HepG2 (cell line): ENCODE measurements at regions not wholly inside any gene's neighbourhood (a gene's known extent, or its start where the extent isn't known, plus 50 kb on each side); places are given as distances from the start of the nearest gene placed in this dataset.

Source experiments
- ATAC-seq: fragments of 200-7000 bp; cut with Tn5 transposase; 3 replicates; pipeline ENCODE4 v1.9.1; 2020; ENCODE audit warnings: mild to moderate bottlenecking, moderate library complexity
- BruUV-seq: library from RNA; stranded (reverse); fragments of 400-500 nt; replicated peaks from 2 replicates; lab custom pipeline; 2021; lab: Mats Ljungman, UMichigan
- CTCF ChIA-PET: fragments of 300-600 bp; formaldehyde crosslinking; extraction: SDS; loops from one replicate; lab custom pipeline; 2021; ENCODE audit warnings: low total read pairs, inconsistent platforms, low intra/inter-chr PET ratio; lab: Yijun Ruan, JAX
- POLR2A ChIA-PET: fragments of 350-600 bp; sonication (Branson Sonifier 250); formaldehyde crosslinking; loops from one replicate; lab custom pipeline; 2020; ENCODE audit warnings: antibody characterized with exemption, inconsistent platforms; lab: Yijun Ruan, JAX
- DNase-seq: peaks from one replicate; pipeline ENCODE4 v3.0.0-alpha.2; 2015; ENCODE audit warnings: low spot score
- FAIRE-seq: peaks from 3 replicates; lab custom pipeline; 2011; peaks lifted over from hg19 to GRCh38; lab: Jason Lieb, UNC
- H2AFZ ChIP-seq: one replicate; pipeline ENCODE4 v1.6.1; 2011; ENCODE audit warnings: low read length, inconsistent platforms
- H3K27ac ChIP-seq: fragments of 300-600 bp; 3 replicates; pipeline ENCODE4 v1.8.0; 2011; ENCODE audit warnings: mixed run types, mild to moderate bottlenecking, mixed read lengths, low read length, inconsistent platforms; ENCODE audit not compliant: insufficient read depth; ENCODE audit errors: extremely low read length
- H3K27me3 ChIP-seq, 2 experiments: fragments of 200-600 bp in 1 of 2; 2 replicates in 1 of 2; 3 replicates in 1 of 2; pipeline versions ENCODE4 v1.6.0 to v1.8.0; 2011; ENCODE audit warnings: low read length in 2 of 2, mild to moderate bottlenecking in 2 of 2, moderate library complexity in 2 of 2, inconsistent platforms in 1 of 2; ENCODE audit not compliant: insufficient read depth in 2 of 2, control insufficient read depth in 1 of 2
- H3K36me3 ChIP-seq, 2 experiments: fragments of 200-600 bp in 1 of 2; replicated peaks in 1 of 2; 2 replicates in 1 of 2; 3 replicates in 1 of 2; pipeline versions ENCODE4 v1.5.1 to v1.8.0; 2011; ENCODE audit warnings: low read length in 2 of 2, inconsistent platforms in 1 of 2; ENCODE audit not compliant: insufficient read depth in 2 of 2, control insufficient read depth in 1 of 2
- H3K4me1 ChIP-seq: 2 replicates; pipeline ENCODE4 v1.5.1; 2012; ENCODE audit warnings: low read length, inconsistent platforms; ENCODE audit not compliant: insufficient read depth
- H3K4me2 ChIP-seq: 2 replicates; pipeline ENCODE4 v1.6.0; 2011; ENCODE audit warnings: low read depth, low read length, inconsistent platforms
- H3K4me3 ChIP-seq, 3 experiments: fragments of 200-600 bp in 1 of 3; sonication (generic), shearing (Covaris generic) in 1 of 3; replicated peaks in 1 of 3; 2 replicates each; pipeline ENCODE4 v1.5.1; 2011 to 2016; ENCODE audit warnings: low read length in 3 of 3, inconsistent platforms in 2 of 3, low read depth in 2 of 3, mild to moderate bottlenecking in 2 of 3, control low read depth in 1 of 3, mixed read lengths in 1 of 3; ENCODE audit not compliant: insufficient read depth in 1 of 3
- H3K79me2 ChIP-seq: one replicate; pipeline ENCODE4 v1.6.1; 2011; ENCODE audit warnings: low read length, inconsistent platforms; ENCODE audit not compliant: insufficient read depth
- H3K9ac ChIP-seq: 2 replicates; pipeline ENCODE4 v1.6.0; 2011; ENCODE audit warnings: mild to moderate bottlenecking, low read depth, low read length, inconsistent platforms; ENCODE audit not compliant: insufficient read depth
- H3K9me3 ChIP-seq: 2 replicates; pipeline ENCODE4 v1.5.1; 2012; ENCODE audit warnings: mild to moderate bottlenecking, low read length
- H4K20me1 ChIP-seq: 2 replicates; pipeline ENCODE4 v1.6.0; 2011; ENCODE audit warnings: inconsistent platforms, mild to moderate bottlenecking, low read length, moderate library complexity; ENCODE audit not compliant: insufficient read depth
- FOXM1 ChIP-seq: sonication (generic); formaldehyde crosslinking; IDR thresholded peaks from 2 replicates; pipeline ENCODE4 v1.5.0; 2020; ENCODE audit warnings: missing genetic modification reagents
- ISX ChIP-seq: sonication (generic); formaldehyde crosslinking; conservative IDR thresholded peaks from 2 replicates; pipeline ENCODE4 v1.5.0; 2020; ENCODE audit warnings: missing genetic modification reagents
- KLF6 ChIP-seq: IDR thresholded peaks from 2 replicates; pipeline ENCODE4 v1.8.0; 2016; ENCODE audit warnings: missing biosample characterization, missing genetic modification reagents
- MEF2D ChIP-seq: sonication (generic); formaldehyde crosslinking; IDR thresholded peaks from 2 replicates; pipeline ENCODE4 v1.5.1; 2020; ENCODE audit warnings: mild to moderate bottlenecking, missing genetic modification reagents
- PBX3 ChIP-seq: sonication (generic); formaldehyde crosslinking; IDR thresholded peaks from 2 replicates; pipeline ENCODE4 v1.8.1; 2023; ENCODE audit warnings: missing genetic modification reagents, inconsistent platforms, borderline replicate concordance
- RFX5 ChIP-seq: IDR thresholded peaks from 2 replicates; pipeline ENCODE4 v1.6.1; 2011; ENCODE audit warnings: low read depth, low read length, improper control_type of control experiment
- YY1 ChIP-seq: IDR thresholded peaks from 2 replicates; pipeline ENCODE4 v1.6.1; 2011; ENCODE audit warnings: low read length, low read depth, moderate library complexity, mild to moderate bottlenecking; ENCODE audit not compliant: insufficient read depth, insufficient replicate concordance
- ZBTB40 ChIP-seq, 2 experiments: fragments of 450-650 bp in 1 of 2; sonication (generic) in 1 of 2; formaldehyde crosslinking in 1 of 2; IDR thresholded peaks; 2 replicates each; pipeline versions ENCODE4 v1.6.1 to v1.8.0; 2016 to 2022; ENCODE audit warnings: antibody characterized with exemption in 1 of 2, mild to moderate bottlenecking in 1 of 2, missing genetic modification reagents in 1 of 2
- ZNF3 ChIP-seq: IDR thresholded peaks from 2 replicates; pipeline ENCODE4 v1.7.0; 2017; ENCODE audit warnings: inconsistent platforms
- ZNF446 ChIP-seq: sonication (generic); formaldehyde crosslinking; IDR thresholded peaks from 2 replicates; pipeline ENCODE4 v1.5.0; 2020; ENCODE audit warnings: mild to moderate bottlenecking, missing genetic modification reagents
- ZNF530 ChIP-seq: sonication (generic); formaldehyde crosslinking; IDR thresholded peaks from 2 replicates; pipeline ENCODE4 v1.5.0; 2020; ENCODE audit warnings: low read depth, mild to moderate bottlenecking, missing genetic modification reagents
- in situ Hi-C: cut with HindIII; loops from 2 replicates; pipeline ENCODE4 v1.10.0; 2017; ENCODE audit warnings: low pct_unique_long_range_greater_than_20kb; ENCODE audit not compliant: extremely low pct_ligation_motif_present
- intact Hi-C: fragments of 100-400 bp; cut with micrococcal nuclease; formaldehyde crosslinking; loops from one replicate; pipeline ENCODE4 v1.10.0; 2022; ENCODE audit not compliant: unreplicated experiment

- intact Hi-C loops (no loop called here), in situ Hi-C loops (no loop called here)
- POLR2A ChIA-PET = no interaction called here
- TF ChIP-seq ZNF530 (CRISPR knock-in tag) (no peak), ZNF446 (CRISPR knock-in tag) (no peak), PBX3 (CRISPR knock-in tag) (no peak), KLF6 (CRISPR knock-in tag) (no peak), ZBTB40 (IDR thresholded peaks at IDR 0.05) (no peak), ZBTB40 (CRISPR knock-in tag; IDR thresholded peaks at IDR 0.05) (no peak), FOXM1 (CRISPR knock-in tag) (no peak), RFX5 (no peak), MEF2D (no peak), ZNF3 (CRISPR knock-in tag) (no peak), YY1 (no peak), ISX (no peak)
These were observed 53.1 kb upstream of the SCIN start for GRCh38 chr7:12517451-12517850.

More at GRCh38 chr7:12517451-12517850, 53.1 kb upstream of the SCIN start:
- Histone ChIP-seq H3K9me3 (no peaks in the 10 kb centered on the region), H3K4me2 (no peak overlapping the region), H3K9ac (no peak overlapping the region), H2AFZ (no peak overlapping the region), H3K36me3 (no peaks in the 10 kb centered on the region), H3K4me3 (no peak overlapping the region), H3K27me3 (no peaks in the 10 kb centered on the region), H4K20me1 (no peaks in the 10 kb centered on the region), H3K27ac (no peak overlapping the region), H3K4me1 (no peaks in the 10 kb centered on the region), H3K79me2 (no peaks in the 10 kb centered on the region)
- ATAC-seq = no peak
- no peak for FAIRE-seq
- no peak for DNase-seq
- CTCF ChIA-PET = no interaction called here
- no TSS peak for BruUV-seq
